Forelimb muscle (tissue), 1 donor: ENCODE measurements at regions not wholly inside any gene's neighbourhood (a gene's known extent, or its start where the extent isn't known, plus 50 kb on each side); places are given as distances from the start of the nearest gene placed in this dataset.

ENCODE experiments used
- DNase-seq: peaks from one replicate; pipeline ENCODE4 v3.0.0-alpha.2; 2013; ENCODE audit warnings: low read depth

DNA sequence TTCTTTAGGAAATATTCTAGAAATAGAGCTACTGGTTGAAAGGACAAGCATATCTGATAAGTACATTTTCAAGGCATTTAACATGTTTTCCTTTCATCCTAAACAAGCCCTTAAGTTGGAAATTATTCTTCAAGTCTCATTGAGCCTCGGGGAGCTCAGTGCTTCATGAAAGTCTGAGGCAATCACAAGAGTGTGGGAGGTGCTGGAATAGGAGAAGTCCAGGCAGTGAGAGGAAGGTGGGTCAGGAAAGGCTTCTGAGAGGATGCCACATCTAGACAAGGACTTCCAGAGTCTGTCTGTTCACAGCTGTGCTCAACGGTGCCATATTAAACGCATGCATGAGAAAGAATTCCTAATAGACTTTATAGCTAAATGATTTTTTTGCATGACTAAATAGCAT is 69.8 kb downstream of the CD83 start:
- DNase-seq: no peak

DNA sequence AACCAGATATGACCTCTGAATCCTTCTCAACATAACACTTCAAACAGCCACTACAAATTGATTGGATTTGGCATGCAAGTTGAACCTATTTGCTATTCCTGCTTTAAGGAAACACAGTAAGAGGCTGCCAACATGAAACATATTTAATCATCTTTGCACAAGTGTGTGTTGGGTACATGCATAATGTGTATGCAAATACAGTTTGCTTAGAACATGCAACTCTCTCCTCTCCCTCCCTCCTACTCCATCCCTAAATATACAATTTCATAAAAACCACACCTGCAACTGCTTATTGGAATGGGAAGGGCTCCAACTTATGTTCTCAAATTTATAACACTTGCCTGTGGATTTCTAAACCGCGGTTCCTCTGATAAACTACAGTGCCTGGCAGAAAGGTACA is 71.5 kb downstream of the CD83 start:
- no peak for DNase-seq

DNA sequence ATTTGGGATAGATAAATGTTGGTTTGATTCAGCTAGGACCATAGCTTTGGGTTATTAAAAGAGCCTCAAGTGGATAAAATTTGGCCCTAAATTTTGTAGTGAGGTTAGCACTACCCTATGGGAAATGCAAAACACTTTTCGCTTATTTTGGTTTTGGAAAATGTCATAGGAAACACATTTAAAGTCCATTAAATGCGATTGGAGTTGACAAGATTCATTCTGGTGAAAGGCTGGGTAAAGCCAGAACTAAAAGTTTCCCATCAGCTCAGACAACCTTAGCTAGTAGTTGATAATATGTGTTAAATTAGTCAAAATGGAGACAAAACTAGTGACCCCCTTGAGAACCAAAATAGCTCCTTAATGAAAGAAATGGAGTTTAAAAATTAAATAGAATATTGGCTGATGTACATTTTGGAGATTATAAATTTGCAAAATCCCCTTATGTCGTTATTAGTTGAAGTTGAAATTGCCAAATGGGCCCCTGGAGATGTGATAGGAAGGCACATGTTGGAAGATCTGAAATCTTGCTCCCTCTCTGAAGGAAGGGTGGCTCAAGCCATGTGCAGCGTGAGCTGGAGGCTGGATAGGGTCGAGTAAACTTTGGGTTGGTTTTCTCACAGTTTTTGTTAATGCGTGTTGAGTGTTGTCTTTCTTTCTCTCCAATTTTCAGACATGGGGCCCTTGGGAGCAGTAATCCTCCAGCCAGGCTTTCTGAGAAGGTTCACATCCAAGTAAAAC is 72.8 kb downstream of the CD83 start:
- DNase-seq: no peak

DNA sequence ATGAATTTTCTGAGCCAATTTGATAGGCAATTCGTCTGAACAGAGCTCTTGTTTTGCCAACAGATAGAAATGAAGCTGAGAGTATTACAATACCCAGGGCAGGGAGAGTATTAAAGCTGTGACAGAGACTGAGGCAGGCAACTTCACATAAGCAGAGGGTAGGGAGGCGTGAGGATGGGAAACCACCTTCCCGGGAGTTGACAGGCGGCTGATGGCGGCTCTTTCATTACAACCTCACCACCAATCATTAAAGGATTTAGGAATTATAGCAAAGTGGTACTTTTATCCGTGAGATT is 73.3 kb downstream of the CD83 start:
- no peak for DNase-seq

DNA sequence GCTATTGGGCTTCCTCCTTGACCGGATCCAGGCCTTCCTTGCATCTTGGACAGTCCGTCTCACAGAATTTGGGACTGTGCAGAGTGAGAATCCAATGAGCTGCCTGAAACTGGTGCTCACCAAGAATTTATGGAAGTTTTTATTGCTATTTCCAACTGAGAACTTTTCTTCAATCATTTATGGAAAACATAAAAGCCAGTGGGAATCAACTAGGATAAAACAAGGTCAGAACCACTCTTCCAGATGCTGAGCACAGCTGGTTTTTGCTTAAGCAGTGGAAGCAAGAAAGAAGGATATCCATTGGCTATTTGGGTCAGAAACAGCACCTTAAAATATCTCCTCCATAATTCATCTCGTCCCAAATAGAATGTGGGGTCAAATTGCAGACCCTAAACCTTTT is 74.2 kb downstream of the CD83 start:
- no peak for DNase-seq

DNA sequence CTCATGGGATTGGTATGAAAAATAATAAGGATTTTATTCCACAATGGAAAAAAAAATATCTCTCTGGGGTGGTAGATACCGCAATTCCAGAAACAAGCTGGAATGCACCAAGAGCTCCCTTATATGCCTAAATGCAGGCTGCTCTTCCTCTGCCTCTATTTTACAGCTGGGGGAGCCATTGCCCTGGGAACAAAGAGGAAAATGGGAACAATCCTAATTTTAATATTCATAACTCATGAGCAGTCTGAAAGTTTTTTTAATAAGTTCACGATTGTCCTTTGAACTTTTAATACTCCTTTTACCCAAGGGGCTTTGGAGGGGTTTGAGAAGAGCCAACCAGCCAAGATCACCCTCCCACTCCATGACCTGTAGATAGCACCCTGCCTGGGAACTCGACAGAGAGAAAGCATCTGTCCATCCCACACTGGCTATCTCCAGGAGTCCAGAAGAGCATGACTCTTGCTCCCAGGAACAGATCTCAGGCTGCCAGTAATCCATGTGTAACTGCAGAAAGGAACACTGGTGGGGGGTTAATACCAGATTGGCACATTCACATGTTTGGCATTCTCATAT is 74.7 kb downstream of the CD83 start:
- DNase-seq: no peak

DNA sequence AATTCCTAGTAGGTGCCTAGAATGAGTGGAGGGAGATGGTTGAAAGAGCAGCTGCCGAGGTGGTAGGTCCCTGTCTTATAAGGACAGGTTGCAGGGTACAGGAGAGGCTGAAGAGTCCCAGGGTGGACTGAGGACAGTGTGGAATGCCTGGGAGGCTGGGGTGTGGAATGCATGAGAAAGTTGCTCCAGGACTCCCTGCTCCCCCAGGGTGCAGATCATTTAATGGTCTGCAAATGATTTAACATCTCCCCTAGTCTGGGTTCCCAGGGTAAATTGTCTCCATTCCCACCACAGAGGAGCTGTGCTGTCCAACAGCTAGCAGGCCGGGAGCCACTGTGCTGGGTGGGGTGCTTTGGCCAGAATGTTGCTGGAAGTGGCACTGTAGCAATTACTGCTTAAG is 76.0 kb downstream of the CD83 start:
- no peak for DNase-seq

DNA sequence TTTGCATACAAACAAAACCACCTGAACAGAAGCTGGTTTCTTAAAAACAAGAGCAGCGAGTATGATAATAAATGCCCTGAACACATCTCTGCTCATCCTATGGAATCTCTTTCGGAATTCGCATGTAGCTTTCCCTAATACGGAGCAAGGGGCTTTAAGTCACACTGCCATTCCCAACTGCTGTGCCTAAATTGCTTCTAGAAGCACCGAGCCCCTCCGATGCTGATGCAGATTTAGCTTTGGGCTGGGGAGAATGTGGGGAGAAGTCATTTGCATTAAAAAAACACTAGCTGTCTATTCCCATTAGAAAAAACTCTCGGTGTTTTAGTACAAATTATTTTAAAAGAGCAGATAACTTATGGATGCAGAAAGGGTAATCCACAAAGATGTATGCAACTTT is 76.9 kb downstream of the CD83 start:
- no peak for DNase-seq

DNA sequence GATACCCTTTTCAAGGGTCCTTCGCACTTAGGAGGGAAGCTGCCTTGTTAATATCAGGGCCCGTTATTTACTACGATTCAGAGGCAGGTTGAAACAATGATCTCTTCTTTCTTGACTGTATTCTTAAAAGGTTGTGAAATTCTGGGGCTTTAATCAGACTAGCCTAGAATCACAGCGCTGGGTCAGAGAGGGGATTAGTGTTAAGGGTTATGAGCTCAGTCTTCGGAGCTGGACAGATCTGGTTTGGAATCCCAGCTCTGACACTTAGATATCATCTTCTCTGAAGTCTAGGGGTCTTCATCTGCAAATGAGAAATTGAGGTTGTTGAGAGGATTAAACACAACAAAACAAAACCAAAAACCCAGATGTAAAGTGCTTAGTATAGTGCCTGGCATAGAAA is 77.4 kb downstream of the CD83 start:
- DNase-seq: no peak

DNA sequence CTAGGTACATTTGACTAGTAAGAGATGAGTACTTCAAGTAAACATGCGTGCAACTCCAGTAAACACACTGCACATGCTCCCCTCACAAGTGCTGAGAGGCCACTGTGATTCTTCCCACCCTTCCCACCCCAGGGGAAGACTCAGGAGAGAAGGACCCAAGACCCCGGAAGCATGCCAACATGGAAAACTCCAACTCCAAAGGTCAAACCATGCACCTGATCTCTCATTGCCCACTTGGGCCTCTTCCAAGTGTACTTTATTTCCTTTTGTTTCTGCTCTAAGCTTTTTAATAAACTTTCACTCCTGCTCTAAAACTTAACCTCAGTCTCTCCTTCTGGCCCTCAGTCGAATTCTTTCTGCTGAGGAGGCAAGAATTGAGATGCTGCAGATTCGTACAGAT is 78.5 kb downstream of the CD83 start:
- DNase-seq: no peak

DNA sequence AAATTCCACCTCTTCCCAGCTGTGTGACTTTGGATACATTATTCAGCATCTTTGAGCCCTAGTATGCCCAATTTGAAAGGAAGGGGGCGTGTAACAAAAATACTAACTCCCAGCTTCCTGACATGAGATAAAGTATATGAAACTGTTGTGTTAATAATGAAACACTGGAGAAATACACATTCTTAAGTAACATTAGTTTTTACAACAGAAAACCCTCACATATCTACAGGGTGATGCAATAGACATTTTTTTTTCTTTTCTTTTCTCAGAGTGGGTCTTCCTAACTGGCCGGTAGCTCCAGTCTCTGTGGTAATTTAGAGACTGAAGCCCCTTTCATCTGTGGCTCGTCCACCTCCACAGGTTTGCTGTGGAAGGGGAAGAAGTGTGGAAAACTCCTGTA is 79.5 kb downstream of the CD83 start:
- no peak for DNase-seq

DNA sequence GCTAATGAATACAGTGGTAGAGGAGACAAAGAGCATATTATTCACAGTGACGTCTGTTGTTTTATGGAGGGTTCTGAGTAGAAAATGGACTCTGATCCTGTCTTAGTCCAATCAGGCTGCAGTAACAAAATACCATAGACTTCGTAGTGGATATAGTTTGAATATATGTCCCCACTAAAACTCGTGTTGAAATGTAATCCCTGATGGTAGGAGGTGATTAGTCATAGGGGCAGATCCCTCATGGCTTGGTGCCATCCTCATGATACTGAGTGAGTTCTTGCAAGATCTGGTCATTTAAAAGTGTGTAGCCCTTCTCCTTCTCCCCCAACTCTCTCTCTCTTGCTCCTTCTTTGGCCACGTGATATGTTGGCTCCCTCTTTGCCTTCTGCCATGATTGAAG is 82.5 kb downstream of the CD83 start:
- DNase-seq: no peak

DNA sequence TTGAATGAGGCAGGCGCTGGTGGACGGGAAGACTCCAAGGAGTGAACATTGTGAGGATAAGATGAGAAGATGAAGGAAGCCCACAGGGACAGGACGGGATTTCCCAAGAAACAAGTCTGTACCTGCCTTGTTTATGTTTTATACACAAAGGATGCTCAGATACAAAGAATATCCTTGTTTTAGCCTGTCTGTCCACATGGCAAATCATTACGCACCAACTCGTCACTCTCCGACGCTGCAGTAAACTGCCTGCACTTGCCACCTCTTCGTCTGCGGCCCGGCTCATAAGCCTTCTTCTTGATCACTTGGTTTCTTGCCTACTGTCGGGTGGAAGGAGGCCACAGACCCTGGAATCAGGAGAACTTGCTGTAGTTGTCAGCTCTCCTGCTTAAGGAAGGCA is 85.4 kb downstream of the CD83 start:
- DNase-seq: no peak

DNA sequence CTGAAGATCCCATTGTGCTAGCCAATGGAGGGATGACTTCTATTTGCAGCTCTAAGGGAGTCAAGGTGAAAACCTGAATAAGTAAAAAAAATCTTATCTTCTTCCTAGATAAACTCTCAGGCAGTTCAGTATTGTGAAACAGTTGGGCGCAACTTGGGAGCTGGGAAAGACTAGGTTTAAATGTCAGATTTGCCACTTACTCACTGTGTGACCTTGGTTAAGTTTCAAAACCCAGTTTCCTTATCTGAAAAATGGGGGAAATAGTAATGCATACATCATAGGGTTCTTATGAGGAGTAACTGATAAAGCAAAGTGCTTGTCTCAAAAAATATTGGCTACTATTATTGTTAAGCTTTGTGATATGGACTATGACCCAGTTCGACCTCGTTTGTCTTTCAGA is 88.8 kb downstream of the CD83 start:
- DNase-seq: no peak

DNA sequence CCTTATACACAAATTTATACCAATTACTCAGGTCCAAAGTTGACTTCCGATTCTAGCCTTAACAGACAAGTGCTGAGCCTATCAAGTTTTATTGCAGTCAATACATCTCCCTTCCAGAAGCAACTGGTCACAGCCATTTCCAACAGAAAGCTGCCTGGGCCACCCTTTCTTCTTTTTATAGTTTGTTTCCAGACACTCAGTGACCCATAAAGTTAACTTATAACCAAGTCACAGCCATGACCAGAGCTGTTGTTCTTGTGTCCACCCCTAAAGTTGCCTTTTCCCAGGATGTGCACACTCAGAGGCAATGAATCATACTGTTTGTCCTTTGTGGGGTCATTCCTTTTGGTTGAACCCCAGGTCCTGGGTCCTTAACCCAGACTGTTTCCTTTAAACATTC is 89.9 kb downstream of the CD83 start:
- DNase-seq: no peak

DNA sequence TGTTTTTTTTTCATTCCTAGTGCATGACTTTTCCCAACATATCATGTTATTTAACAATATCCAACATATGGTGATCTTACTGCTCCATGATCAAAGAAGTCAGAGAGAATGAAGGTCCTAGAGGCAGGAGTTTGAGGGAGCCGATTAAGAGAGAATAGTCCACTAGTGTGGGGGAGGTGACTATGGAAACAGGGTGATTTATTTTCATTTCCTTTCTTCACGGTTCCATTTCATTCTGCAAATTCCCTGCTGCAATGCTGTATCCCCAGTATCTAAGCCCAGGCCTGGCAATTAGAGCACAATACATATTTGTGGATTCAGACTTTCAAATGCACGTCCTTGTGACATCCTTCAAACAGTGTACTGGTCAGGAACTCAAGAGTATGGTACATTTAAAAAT is 91.4 kb downstream of the CD83 start:
- DNase-seq: no peak

DNA sequence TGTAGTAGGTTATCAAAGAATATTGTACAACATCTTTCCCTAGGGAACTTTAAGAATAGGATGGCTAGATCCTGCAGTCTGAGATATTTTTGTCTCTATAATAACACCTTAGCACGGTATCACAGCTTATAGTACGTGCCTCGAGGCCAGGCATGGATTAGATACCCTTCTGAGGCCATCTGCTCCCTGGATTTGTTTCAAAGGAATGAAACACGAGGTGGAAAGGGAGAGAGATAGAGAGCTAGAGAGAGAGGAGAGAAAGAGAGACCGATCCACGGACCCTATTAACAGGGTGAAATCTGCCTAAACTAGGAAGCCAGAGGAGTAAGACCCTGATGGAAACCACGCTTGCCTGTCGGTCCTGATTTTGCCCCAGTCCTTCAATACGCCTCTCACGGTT is 92.5 kb downstream of the CD83 start:
- no peak for DNase-seq

DNA sequence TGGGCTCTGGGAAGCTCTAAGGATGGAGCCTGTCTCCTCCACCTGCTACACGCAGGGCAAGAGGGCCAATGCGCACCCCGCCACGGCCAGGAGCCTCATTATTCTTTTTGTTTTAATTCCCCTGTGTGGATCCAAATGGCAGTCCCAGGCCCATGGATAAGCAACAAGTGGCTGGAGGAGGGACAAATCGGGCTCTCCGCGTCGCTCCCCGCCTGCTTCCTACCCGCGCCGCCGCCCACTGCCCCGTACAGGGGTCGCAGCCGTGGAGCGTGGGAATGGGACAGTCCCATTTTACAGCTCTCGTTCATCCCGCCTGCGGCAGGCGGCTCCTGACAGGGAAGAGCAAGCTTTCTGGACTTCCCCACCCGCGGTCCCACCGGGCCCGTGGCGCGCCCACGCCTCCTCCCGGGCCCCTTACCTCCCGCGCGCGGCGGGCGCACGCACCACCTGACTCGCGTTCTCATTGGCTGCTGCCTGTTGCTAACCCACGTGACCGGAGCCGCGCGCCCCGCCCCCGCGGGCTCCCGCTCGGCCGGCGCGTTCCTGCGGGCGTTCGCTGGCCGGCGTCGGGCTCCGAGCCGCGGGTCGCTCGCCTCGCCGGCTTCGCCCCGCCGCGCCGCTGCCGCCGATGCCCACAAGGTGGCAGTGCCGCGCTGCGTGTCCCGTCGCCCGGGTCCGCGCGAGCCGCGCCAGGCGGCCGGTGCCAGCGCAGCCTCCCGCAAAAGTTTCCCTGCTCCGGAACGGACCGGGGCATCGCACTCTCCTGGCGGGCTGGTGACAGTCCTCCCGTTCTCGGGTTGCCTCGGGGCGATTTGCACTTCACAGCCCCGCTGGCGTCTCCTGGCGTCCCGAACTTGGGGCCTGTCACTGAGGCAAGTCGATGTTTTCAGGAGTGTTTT is 93.3 kb downstream of the CD83 start:
- DNase-seq: peak; percentile 82

DNA sequence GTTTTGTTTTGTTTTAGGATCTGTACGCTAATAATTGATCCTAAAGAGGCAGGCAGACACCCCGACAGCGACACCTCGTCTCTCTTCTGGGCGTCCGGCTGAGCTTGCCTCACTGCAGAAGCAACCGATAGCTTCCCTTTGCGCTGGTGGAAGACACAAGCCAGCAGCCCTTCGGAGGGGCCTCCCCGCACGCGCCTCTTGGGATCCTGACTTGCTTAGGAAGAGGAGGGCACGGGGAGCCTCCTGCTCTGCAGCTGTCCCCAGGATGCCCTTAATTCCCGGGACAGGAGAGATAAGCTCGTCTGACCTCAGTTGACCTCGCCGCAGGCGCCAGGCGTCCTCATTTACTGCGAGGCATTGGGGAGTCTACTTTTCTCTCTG is 94.0 kb downstream of the CD83 start:
- DNase-seq: no peak

DNA sequence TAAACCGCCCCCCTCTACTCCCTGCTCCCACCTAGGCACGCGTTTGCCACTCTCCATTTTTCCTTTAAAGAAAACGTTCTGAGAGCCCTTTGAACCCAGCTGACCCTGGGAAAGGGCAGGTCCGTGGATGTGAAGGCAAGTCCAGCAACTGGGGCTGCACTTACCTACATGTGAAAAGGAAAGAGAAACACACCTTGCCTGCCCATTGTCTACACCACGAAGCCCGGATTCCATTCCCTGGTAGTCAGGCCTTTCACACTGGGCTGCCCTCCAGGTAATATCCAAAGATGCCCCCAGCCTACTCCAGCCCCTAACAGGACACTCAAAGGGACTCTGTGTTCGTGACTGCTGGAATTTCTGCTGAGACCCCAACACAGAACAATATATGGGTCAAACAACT is 94.4 kb downstream of the CD83 start:
- no peak for DNase-seq

DNA sequence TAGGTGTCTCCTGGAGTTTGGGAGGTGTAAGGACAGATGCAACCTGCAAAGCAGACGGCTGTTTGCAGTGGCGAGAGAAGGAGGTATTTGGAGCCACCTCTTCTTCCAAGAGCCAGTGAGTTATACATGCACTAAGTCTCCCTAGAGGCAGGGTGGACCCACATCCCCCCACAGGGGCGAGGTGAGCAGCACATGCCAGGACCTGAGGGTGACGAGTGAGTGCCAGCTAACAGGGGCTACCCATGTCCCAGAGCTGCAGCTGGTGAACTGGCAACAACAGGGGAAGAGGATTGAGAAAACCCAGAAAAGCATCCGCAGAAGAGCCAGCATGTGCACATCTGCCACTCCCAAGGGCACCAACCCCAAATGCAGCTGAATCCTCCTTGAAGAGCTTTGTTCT is 95.1 kb downstream of the CD83 start:
- no peak for DNase-seq

DNA sequence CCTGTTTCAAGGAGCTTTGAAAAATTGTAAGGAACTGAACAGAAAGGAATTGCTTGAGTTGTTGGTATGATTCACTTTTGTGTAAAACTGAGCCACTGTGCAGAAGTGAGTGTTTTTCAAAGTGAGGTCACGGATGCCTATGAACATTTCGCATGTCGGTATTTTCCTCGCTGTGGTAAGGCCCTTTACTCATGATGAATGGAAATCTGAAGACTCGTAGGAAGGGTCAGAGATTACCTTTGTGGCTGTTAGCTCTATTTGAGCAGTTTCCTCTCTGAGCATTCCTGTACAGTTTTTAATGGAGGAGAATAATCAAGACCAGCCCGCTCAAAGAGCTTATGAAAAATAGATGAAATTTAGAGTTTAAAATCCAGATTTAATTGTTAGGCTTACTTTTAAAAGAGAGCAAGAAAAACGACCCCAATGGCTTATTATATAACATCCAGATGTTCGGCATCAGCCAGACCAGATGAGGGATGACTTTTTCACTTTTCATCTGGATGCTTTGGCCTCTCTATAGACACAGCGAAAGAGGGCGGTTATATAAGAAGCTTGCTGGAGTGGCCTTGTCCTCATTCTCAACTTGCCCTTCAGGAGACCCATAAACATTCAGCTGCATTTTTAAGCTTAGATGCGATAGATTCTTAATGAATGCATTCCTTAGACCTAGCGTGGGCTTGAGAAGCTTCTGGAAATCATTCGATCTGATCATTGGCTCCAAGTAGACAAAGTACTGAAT is 99.5 kb downstream of the CD83 start:
- DNase-seq: no peak
